GM19372 (cell line): ENCODE measurements at regions not wholly inside any gene's neighbourhood (a gene's known extent, or its start where the extent isn't known, plus 50 kb on each side); places are given as distances from the start of the nearest gene placed in this dataset.
"Not testable (repeated sequence)": the region's sequence is repeated elsewhere in the genome, so short reads cannot be mapped to it uniquely, and the experiment has no call there.

ENCODE experiments used
- ATAC-seq: cut with Tn5 transposase; IDR thresholded peaks from one replicate; pipeline ENCODE4 v1.9.1; 2021; ENCODE audit warnings: mild to moderate bottlenecking, low read depth, moderate library complexity; ENCODE audit not compliant: unreplicated experiment

DNA sequence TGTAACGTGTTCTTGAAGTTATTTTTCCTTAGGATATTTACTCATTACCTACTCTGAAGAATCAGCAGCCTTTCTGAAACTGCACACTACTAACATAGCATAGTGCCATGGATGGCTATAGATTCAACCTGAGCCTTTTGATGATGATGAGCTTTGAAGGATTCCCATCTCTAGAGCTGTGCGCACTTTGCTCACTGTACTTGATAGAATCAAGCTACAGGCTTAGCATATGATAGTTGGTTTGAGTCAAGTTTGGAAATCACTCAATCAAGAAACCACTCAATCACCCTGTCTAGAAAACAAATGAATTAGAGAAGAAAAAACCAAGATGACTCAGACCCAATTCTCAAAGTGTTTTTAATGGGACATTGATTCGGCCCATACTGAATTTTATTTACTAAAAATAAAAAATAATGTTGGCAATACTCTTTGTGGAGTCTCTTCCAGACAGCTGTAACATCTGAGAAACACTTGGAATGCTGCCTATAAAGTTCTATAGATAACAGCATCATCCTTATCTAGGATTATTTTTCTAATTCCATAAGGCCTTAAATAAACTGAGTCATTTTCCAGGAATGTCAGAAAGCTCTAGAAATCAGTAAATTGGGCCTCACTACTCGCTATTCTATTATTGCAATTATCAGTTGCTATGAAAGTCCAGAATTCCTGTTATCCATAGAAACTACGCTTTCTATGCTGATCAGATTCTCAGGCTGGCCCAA lies 259.0 kb upstream of the ERBB4 start:
- ATAC-seq = no peak

DNA sequence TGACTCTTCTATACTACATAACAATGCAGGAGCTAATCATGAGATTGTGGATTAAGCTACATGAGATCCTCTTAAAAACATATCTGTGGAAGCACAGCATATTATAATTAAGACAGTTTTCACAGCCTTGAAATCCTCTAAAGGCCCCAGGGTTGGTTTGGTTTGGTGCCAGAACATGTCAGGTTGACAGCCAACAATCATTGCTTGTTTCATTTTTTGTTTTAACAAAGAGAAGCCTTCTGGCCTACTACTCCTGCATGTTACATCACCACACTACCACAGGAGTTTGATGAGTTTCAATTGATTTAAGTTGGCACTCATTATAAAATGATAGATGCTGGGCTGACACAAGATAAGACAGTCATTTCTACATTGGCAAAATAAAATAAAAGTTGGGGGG lies 255.9 kb upstream of the ERBB4 start:
- ATAC-seq = no peak

DNA sequence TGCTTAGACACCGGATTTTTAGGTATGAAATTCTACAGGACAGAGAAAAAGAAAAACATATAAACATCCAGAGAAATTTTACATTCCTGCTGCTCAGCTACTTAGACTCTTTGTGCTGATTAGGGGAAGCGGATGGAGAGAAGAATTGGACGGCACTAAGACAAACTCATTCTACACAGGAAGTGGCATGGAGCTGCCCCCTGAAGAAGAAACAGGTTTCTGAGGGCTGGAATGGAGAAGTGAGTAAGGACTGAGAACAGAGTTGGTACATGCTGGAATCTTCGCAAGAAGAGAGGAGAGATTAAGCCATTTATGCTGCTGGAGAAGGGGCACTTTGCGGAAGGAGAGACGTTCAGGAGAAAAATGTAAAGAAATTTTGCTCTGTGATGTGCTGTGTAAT lies 253.0 kb upstream of the ERBB4 start:
- ATAC-seq = no peak

DNA sequence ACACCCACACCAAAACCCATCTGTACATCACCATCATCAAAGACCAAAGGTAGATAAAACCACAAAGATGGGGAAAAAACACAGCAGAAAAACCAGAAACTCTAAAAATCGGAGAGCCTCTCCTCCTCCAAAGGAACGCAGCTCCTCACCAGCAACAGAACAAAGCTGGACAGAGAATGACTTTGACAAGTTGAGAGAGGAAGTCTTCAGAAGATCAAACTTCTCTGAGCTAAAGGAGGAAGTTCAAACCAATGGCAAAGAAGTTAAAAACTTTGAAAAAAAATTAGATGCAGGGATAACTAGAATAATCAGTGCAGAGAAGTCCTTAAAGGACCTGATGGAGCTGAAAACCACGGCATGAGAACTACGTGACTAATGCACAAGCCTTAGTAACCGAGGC lies 247.5 kb upstream of the ERBB4 start:
- ATAC-seq = not testable (repeated sequence)

DNA sequence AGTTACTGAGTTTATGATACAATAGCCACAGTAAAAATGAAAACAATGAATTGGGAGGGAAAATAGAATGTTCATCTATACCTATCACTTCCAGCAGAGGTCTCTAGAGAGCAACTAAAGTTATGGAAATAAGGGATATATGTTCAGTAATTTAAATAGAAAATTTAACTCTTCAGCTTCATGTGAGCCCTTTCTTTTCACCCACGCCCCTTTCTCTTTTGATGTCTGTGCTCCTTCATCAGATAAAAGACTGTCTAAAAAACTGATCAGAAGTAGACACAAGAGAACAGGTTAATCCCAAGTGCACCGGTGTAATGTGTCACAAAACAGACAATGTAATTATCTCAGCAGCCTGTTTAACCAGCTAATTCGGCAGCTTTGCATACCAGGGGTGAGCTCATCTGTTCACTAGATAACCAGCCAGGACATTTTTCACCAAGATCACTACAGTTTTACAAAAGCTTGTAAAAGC lies 238.5 kb upstream of the ERBB4 start:
- peak; percentile 62 for ATAC-seq

DNA sequence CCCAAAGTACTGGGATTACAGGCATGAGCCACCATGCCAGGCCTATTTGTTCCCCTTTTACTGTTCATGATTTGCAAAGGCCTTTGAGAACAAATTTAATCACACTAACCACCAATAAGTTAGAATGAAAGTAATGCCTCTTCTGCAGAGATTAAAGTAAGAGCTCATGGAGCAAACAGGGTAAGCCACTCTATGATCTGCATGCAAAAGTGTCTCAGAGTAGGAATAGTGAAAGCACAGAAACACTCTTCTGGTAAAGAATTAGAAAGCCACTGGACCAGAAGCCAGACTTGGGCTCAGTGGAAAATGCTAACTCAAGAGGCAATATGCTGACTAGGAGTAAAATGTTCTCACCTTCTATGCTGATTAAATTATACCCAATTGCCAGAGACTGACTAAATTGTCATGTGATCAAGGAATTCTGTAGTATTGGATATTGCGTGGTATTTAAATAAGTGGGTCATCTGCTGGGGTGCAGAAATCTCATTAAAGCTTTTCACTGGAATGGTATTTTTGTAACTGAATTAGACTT lies 235.3 kb upstream of the ERBB4 start:
- no peak for ATAC-seq

DNA sequence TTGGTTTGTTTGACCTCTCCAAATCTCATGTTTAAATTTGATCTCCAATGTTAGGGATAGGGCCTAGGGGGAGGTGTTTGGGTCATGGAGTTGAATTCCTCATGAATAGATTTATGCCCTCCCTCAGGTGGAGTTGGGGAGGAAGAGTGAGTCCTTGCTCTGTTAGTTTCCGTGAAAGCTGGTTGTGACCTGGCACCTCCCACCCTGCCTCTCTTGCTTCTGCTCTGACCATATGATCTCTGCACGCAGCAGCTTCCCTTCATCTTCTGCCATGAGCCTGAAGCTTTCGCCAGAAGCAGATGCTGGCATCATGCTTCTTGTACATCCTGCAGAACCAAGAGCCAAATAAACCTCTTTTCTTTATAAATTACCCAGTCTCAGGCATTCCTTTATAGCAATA lies 231.6 kb upstream of the ERBB4 start:
- no peak for ATAC-seq

DNA sequence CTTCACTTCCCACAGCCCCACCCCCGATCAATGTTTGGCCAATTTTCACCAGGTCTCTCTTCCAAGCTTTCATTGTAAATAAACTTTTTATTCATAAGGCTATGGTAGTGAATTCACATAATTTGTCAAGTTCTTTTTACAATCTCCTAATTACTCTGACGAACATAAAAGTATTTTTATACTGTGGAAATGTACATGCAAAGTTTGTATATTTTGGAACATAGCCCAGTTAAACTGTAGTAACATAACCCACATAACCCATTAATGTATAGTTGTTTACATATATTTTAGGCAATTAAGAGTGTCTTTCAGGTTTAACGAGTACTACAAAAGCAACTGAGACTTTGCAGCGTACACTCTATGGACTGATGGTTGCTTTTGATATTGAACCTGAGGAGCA lies 228.3 kb upstream of the ERBB4 start:
- ATAC-seq = no peak

DNA sequence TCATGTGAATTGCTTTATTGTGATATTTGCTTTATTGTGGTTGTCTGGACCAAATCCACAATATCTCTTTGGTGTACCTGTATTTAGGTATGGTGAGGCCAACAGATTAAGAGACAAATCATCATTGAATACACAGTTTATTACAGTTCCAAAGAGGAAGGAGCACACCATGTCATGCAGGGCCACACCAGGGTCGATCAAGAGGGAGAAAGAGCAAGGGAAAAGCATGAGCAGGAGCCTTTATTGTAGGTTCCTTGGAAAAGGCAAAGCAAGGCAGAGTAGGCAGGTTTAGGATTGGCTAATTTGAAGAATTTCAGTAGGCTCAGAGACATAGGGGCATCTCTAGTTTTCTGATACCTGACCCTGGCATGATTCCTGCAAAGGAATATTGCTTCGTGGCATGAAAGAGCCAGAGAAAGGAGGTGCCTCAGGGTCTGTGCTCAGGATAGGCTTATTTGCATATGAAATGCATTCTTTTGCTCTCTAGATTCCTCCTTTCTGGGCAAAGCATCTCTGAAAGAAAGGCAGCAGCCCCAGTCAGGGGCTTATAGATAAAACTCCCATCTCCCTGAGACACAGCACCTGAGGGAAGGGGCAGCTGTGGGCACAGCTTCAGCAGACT lies 214.2 kb upstream of the ERBB4 start:
- ATAC-seq = no peak

DNA sequence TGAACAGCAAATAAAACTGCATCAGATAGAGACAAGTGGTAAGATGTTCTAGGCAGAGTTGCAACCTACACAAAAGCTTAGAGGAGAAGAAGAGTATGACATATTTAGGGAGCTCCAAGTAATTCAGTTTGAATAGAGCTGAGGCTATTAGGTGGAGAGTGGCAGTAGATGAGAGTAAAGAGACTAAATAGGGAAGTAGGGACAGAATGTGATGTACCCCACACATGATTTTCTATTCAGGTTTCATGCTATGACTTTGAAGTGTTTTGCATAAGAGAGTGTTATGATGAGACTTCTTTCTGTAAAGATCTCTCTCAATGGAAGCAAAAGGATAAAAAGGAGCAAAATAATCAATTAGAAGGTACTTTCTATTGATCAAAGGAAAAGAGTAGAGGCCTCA lies 206.8 kb upstream of the ERBB4 start:
- ATAC-seq = peak; percentile 70

DNA sequence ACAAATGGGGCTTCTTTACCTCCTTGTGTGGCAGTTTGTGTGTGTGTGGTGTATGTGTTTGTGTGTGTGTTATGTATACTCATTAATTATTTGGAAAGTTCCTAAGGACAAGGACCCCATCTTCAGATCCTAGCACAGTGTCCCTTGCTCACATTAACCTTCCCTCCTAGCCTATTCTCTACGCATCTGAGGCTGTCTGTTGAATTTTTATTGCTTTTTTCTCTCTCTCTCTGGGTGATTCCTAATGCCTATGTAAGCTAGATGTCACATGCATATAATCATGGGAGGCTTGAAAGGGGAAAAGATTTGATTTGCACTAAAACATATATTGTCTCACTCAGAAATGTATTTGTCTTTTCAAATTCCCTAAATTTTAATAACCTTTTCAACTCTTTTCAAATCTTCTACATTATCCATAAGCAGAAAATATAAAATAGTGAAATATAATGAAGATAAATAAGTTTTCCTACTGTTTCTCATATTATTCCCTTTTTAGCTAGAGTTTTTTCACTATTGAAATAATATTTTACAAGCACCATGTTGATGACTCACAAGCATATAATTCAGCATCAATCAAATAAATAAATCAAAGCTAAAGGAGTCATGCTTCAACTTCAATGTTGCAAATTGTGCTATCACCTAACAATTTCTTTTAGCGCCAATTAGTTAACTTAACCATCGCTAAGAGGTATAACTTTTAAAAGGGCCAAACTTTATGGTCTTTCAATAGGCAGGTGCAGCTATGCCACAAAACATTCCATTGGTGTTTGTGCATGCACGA lies 199.0 kb upstream of the ERBB4 start:
- ATAC-seq = no peak

DNA sequence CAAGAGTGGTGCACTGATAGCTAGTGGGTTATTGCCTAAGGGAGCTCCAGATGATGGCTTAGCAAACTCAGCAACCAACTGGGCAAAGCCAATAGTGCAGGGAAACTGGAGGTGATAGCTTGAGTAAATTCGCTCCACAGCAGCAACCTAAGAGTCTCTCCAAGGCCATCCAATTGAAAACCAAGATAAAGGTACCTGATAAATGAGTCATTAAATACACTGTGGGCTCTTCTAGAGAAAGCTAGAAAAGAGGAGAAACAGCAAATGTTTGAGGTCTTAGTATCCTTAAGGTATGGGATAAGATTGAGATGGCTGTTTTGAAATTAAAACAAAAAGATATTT lies 197.8 kb upstream of the ERBB4 start:
- ATAC-seq = no peak

DNA sequence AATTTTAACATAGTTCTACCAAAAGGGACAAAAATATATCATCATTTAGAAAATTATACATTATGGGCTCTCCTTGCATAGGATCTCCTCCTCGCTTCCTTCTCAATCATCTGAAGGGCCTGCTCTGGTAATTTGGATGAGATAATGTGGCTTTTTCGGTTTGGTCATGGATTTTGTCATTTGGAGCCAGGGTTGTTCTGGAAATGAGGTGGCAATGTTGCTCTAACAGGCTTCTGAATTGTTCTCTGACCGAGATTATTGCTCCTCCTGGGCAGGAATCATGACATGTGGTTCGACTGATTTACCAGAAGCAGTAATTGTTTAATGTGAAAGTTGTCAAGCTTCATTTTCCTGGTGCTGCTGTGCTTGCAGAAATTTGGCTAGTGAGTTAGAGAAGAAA lies 194.7 kb upstream of the ERBB4 start:
- no peak for ATAC-seq

DNA sequence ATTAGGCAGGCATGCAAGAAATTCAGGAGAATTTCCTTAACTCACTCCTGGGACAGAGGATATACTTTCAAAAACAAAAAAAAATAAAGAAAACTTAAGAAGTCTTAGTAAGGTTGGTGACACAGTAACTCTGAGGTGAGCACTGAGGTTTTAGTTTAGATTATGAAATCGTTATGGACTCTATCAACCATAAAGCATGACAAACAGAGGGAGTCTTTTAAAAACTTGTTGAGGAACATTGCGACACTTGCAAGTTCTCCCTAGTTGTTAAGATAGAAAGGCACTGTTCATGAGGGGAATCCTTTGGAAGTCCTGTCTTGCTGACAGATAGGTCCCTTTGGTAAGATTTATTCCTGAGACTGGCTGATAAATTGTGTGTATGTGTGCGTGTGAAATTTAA lies 194.3 kb upstream of the ERBB4 start:
- no peak for ATAC-seq

DNA sequence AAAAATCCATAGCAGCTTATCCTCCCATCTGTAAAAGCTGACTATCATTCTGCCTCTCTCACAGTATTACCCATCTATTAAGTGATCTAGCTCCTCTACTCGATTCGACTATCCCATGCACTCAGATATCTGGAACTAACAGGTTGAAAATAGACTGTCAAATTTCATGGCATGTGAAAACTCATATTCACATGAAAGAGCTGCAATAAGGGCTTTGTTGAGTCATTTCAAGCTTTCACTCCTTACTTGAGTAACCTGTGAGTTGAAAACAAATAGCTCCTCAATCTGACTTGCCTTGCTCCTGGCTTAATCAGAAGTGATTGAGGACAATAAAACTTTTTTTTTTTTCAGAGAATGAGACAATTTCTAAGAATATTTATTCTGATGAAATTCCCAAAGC lies 192.4 kb upstream of the ERBB4 start:
- peak; percentile 55 for ATAC-seq

DNA sequence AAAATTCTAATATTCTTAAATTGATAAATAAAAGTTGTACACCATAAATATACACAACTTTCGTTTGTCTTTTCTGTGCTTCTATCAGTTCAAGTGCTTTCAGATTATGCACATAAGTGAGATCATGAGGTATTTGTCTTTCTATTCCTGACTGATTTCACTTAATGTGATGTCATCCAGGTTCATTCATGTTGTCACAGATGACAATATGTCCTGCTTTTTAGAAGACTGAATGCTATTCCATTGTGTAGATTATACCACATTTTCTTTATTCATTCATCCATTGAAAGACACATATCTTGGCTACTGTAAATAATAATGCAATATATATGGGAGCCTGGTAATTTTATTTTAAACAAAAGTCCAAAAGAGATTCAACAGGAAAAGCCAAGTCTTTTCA lies 190.1 kb upstream of the ERBB4 start:
- ATAC-seq = no peak

DNA sequence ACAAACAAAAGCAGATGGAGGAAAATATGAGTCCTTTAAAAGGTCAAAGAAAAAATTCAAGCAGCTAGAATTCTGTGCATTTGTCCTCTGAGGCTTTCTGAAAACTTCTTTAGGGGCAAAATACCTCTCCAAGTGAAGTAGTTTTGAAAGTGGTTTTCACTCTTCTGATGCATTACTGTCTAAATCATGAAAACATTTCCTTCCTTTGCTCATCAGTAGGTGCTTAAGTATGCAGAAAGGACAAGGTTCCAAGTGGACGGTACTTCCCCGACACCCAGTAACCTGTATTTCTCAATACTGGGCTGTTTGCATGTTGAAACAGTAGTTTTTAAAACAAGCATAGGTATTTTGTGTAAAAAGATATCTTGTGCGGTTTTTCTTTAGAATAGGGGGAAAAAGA lies 189.1 kb upstream of the ERBB4 start:
- peak; percentile 65 for ATAC-seq

DNA sequence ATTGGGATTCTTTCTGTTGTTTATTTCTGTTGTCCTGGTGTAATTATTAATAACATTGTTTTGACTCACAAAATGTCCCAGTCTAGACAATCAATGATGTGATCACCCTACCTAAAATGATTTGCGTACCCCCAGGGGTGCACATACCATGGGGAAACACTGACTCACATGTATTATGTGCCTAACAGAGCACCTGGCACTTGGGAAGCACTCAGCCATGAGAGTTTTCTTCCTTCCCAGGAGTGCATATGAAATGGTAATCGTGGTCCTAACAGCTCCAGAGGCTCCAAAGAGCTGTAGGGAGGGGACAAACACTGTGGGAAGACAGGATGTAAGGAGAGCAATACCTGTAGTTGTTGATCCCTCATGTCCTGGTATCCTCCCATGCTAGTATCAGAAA lies 187.8 kb upstream of the ERBB4 start:
- no peak for ATAC-seq

DNA sequence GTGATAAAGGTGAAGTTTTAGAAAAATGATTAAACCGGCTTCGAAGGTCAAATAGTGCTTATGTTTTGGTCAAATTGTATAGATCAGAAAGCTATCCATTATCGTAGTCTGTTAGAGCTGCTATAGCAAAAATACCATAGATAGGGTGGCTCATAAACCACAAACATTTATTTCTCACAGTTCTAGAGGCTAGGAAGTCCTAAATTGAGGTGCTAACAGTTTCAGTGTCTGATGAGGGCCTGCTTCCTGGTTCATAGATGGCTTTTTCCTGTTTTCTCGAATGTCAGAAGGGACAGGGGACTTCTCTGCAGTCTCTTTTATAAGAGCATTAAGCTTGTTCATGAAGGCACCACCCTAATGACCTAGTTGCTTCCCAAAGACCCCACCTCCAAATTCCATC lies 186.6 kb upstream of the ERBB4 start:
- no peak for ATAC-seq

DNA sequence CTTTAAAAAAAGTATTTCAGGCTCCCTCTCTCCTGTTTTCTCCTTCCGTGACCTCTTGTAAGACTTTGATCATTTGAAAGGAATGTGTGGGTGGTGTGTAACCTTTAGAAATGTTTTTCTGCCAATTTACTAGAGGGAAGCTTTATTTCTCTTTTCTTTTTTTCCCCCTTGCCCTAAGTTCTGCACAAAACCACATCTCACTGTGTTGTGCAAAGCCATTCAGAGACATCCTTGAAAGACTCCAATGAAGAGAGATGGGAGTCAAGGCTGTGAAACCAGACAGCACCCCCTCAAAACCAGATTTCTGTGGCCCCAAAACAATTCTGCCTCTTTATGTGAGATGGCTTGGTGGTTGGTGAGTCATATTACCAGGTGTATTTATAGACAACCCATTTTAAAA lies 184.6 kb upstream of the ERBB4 start:
- no peak for ATAC-seq

DNA sequence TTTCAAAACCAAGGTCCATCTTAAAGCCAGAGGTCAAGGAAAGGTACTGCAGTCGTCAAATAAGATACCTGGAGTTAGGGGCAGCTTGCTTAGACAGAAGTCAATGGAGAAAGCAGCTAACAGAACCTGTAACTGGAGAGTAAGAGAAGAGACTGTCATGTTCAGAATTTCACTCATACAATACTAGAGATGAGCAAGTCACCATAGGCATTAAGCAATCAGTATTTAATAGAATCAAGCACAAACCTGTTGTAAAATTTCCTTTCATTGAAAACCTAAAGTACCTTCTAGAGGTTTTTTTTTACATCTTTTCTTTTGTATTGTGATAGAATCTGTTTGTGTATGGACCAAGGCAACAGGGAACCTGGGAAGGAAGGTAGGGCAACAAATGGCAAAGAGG lies 183.4 kb upstream of the ERBB4 start:
- ATAC-seq = no peak
